ENCODE measurements at regions not wholly inside any gene's neighbourhood (a gene's known extent, or its start where the extent isn't known, plus 50 kb on each side); places are given as distances from the start of the nearest gene placed in this dataset.

DNA sequence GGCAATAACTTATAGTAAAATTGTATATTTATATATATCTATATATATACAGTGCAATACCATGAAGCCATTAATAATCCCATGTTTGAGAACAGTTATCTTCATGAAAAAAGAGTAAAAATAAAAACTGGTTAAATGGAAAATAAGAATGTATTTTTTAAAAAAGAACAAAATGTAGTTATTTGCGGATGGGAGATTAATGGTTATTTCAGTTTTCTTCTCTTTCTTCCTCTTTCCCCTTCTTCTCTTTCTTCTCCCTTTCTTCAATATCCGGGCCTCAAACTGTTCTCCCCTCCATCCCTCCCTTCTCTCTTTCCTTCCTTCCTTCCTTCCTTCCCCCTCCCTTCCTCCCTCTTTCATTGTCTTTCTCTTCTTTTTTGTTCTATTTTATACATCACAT is 1301.7 kb upstream of the IGFBP7 start:
- H3K9me3 Mint-ChIP-seq = no peaks in the 10 kb centered on the region
- no peak overlapping the region for H3K4me3 Mint-ChIP-seq
- 100% methylated on average over 1 of the region's 2 CpGs for WGBS (ENCODE audit: extremely low coverage, insufficient read length, low lambda C conversion rate)
- H4K5ac ChIP-seq (ENCODE audit: insufficient read length, low read depth, low read length) = no peak overlapping the region
- no peak overlapping the region for H3K4ac ChIP-seq (ENCODE audit: low read depth, low read length)
- no peak overlapping the region for H2BK12ac ChIP-seq (ENCODE audit: insufficient read length, low read depth, low read length)
- H3K4me2 ChIP-seq (ENCODE audit: insufficient read depth, insufficient read length, low read length) = no peak overlapping the region
- no peak overlapping the region for H2AFZ ChIP-seq (ENCODE audit: low read length)
- H3K9ac ChIP-seq (ENCODE audit: extremely low read depth, insufficient read length, low read length) = no peak overlapping the region
- H3K23me2 ChIP-seq (ENCODE audit: insufficient read length, low read depth, low read length, poor library complexity, severe bottlenecking) = no peaks in the 10 kb centered on the region
- H3K27me3 ChIP-seq (ENCODE audit: insufficient read depth, low read length) = no peaks in the 10 kb centered on the region
- H3K14ac ChIP-seq (ENCODE audit: insufficient read depth, low read length) = no peak overlapping the region
- no peak overlapping the region for H2AK5ac ChIP-seq (ENCODE audit: insufficient read length, low read length)
- H3K27me3 Mint-ChIP-seq (ENCODE audit: low read depth) = no peaks in the 10 kb centered on the region
- no peak overlapping the region for H4K91ac ChIP-seq (ENCODE audit: insufficient read length, low read depth, low read length)
- H3K4me1 ChIP-seq (ENCODE audit: insufficient read depth, low read length) = no peaks in the 10 kb centered on the region
- no peak overlapping the region for H3K56ac ChIP-seq (ENCODE audit: insufficient read length, low read depth, low read length)
- no peak overlapping the region for H2BK15ac ChIP-seq (ENCODE audit: low read depth, low read length)
- TF ChIP-seq, protein P1, sequence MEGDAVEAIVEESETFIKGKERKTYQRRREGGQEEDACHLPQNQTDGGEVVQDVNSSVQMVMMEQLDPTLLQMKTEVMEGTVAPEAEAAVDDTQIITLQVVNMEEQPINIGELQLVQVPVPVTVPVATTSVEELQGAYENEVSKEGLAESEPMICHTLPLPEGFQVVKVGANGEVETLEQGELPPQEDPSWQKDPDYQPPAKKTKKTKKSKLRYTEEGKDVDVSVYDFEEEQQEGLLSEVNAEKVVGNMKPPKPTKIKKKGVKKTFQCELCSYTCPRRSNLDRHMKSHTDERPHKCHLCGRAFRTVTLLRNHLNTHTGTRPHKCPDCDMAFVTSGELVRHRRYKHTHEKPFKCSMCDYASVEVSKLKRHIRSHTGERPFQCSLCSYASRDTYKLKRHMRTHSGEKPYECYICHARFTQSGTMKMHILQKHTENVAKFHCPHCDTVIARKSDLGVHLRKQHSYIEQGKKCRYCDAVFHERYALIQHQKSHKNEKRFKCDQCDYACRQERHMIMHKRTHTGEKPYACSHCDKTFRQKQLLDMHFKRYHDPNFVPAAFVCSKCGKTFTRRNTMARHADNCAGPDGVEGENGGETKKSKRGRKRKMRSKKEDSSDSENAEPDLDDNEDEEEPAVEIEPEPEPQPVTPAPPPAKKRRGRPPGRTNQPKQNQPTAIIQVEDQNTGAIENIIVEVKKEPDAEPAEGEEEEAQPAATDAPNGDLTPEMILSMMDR (conservative IDR thresholded peaks at IDR 0.05) = no peak
- H3K4me1 Mint-ChIP-seq = peaks cover 0 to 3% of the 10 kb centered on the region in 2 experiments; a peak in 1 of 4 replicates
- H3K9me3 ChIP-seq (ENCODE audit: control insufficient read depth, low read depth, low read length) = no peaks in the 10 kb centered on the region
- H2BK20ac ChIP-seq (ENCODE audit: low read depth, low read length, poor library complexity, severe bottlenecking) = no peak overlapping the region
- no peak for DNase-seq
- H2BK120ac ChIP-seq (ENCODE audit: low read depth, low read length, poor library complexity, severe bottlenecking) = no peak overlapping the region
- H2BK5ac ChIP-seq (ENCODE audit: insufficient read length, low read length) = no peak overlapping the region
- H3T11ph ChIP-seq (ENCODE audit: low read length) = no peak overlapping the region
- H3K36me3 Mint-ChIP-seq (ENCODE audit: insufficient read depth in 1 of 3, low read depth in 3 of 3) = no peaks in the 10 kb centered on the region
- no peaks in the 10 kb centered on the region for H3K79me1 ChIP-seq (ENCODE audit: insufficient read depth, low read depth, low read length, poor library complexity, severe bottlenecking)
- H3K18ac ChIP-seq (ENCODE audit: insufficient read length, low read depth, low read length) = no peak overlapping the region
- H3K79me2 ChIP-seq (ENCODE audit: insufficient read depth, low read length) = no peaks in the 10 kb centered on the region
- H3K27ac Mint-ChIP-seq = no peak overlapping the region
- no peak overlapping the region for H3K27ac ChIP-seq (ENCODE audit: insufficient read length, low read depth, low read length)
- H4K8ac ChIP-seq (replicated peaks; ENCODE audit: insufficient read length, low read depth, low read length) = no peak overlapping the region
- H4K20me1 ChIP-seq (ENCODE audit: control insufficient read depth, insufficient read depth, insufficient read length) = no peaks in the 10 kb centered on the region
- no peak overlapping the region for H3K23ac ChIP-seq (ENCODE audit: insufficient read length, low read depth, low read length)
